ENCODE measurements at regions not wholly inside any gene's neighbourhood (a gene's known extent, or its start where the extent isn't known, plus 50 kb on each side); places are given as distances from the start of the nearest gene placed in this dataset.
"Not testable (repeated sequence)": the region's sequence is repeated elsewhere in the genome, so short reads cannot be mapped to it uniquely, and the experiment has no call there.

DNA sequence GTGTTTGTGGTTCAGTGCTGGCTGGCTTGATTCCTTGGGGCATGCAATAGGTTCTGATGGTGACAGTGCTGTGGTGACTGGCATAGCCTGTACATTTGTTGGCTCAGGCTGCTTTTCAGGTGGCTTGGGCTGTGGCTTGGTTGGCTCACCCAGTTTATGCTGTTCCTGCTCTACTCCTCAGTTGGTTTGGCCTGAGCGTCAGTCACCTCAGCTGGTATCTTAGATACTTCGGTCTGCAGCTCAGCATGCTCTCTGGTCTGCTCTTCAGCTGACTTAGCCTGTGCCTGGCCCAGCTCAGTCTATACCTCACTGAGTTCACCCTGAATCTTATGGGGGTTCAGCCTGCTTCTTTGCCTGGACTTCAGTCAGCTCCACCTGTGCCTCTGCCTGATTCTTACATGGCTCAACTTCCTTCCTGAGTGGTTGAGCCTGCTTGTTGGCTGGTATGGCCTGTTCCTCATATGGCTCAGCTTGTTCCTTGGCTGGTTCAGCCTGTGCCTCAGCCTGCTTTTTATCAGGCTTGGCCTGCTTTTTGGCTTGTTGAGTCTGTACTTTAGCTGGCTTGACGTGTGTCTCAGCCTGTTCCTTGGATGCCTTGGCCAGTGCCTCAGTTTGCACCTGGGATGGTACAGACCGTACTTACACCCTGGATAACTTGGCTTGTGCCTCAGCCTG is 170.6 kb downstream of the MSN start:
- peaks cover 2% of the 10 kb centered on the region for H3K9me3 Mint-ChIP-seq
- no peaks in the 10 kb centered on the region for H3K4me1 Mint-ChIP-seq
- Histone ChIP-seq H3K4me2 (no peak overlapping the region), H3K27me3 (no peaks in the 10 kb centered on the region), H2AFZ (replicated peaks) (no peak overlapping the region), H3K27ac (no peak overlapping the region), H4K20me1 (ENCODE audit: low read depth) (no peaks in the 10 kb centered on the region), H3K4me1 (no peaks in the 10 kb centered on the region), H3K9ac (no peak overlapping the region), H3F3A (ENCODE audit: low read depth) (no peaks in the 10 kb centered on the region), H3K4me3 (no peak overlapping the region), H3K9me3 (ENCODE audit: low read depth) (no peaks in the 10 kb centered on the region), H3K79me2 (ENCODE audit: low read depth) (no peaks in the 10 kb centered on the region), H3K36me3 (no peaks in the 10 kb centered on the region)
- H3K36me3 Mint-ChIP-seq: no peaks in the 10 kb centered on the region
- TF ChIP-seq EZH2 (IDR thresholded peaks at IDR 0.05) (no peak), EZH2phosphoT487 (IDR thresholded peaks at IDR 0.05) (no peak)
- TF ChIP-seq, protein P1, sequence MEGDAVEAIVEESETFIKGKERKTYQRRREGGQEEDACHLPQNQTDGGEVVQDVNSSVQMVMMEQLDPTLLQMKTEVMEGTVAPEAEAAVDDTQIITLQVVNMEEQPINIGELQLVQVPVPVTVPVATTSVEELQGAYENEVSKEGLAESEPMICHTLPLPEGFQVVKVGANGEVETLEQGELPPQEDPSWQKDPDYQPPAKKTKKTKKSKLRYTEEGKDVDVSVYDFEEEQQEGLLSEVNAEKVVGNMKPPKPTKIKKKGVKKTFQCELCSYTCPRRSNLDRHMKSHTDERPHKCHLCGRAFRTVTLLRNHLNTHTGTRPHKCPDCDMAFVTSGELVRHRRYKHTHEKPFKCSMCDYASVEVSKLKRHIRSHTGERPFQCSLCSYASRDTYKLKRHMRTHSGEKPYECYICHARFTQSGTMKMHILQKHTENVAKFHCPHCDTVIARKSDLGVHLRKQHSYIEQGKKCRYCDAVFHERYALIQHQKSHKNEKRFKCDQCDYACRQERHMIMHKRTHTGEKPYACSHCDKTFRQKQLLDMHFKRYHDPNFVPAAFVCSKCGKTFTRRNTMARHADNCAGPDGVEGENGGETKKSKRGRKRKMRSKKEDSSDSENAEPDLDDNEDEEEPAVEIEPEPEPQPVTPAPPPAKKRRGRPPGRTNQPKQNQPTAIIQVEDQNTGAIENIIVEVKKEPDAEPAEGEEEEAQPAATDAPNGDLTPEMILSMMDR (IDR thresholded peaks at IDR 0.05): no peak
- no peak overlapping the region for H3K4me3 Mint-ChIP-seq
- peaks cover 2% of the 10 kb centered on the region for H3K27me3 Mint-ChIP-seq (ENCODE audit: insufficient read depth, low read depth)
- H3K27ac Mint-ChIP-seq: no peak overlapping the region
- no peak for DNase-seq (ENCODE audit: low spot score)

DNA sequence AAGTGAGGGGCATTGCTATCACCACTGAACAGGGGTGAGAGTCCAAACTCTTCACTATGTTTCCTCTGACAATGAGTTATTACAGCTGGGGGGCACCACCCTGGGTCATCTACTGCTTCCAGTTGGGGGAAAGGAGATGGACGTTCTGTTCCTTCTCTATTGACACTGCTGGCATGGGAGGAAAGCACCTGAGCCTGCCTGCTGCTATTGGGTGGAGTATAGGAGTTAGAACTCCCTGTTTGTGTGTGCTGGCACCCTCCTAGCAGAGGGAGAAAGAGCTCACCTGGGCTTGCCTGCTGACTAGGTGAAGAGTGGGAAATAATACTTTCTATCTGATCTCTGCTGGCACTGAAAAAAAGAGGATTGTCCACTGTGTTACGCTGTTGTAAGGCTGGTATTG is 163.8 kb downstream of the MSN start:
- H4K20me1 ChIP-seq (ENCODE audit: low read depth): no peaks in the 10 kb centered on the region
- H3F3A ChIP-seq (ENCODE audit: low read depth): no peaks in the 10 kb centered on the region
- H3K4me1 Mint-ChIP-seq: no peaks in the 10 kb centered on the region
- peaks cover 3% of the 10 kb centered on the region for H3K9me3 Mint-ChIP-seq
- H3K27me3 Mint-ChIP-seq (ENCODE audit: insufficient read depth, low read depth): no peaks in the 10 kb centered on the region
- no peaks in the 10 kb centered on the region for H3K27me3 ChIP-seq
- H3K4me3 ChIP-seq: no peak overlapping the region
- H3K27ac ChIP-seq: no peak overlapping the region
- DNase-seq (ENCODE audit: low spot score): no peak
- H2AFZ ChIP-seq (replicated peaks): no peak overlapping the region
- no peak overlapping the region for H3K9ac ChIP-seq
- H3K27ac Mint-ChIP-seq: no peak overlapping the region
- H3K79me2 ChIP-seq (ENCODE audit: low read depth): no peaks in the 10 kb centered on the region
- no peak overlapping the region for H3K4me3 Mint-ChIP-seq
- H3K36me3 ChIP-seq: no peaks in the 10 kb centered on the region
- H3K9me3 ChIP-seq (ENCODE audit: low read depth): no peaks in the 10 kb centered on the region
- no peaks in the 10 kb centered on the region for H3K36me3 Mint-ChIP-seq
- H3K4me2 ChIP-seq: no peak overlapping the region
- H3K4me1 ChIP-seq: no peaks in the 10 kb centered on the region
- TF ChIP-seq, protein P1 (IDR thresholded peaks at IDR 0.05): no peak
- TF ChIP-seq EZH2 (IDR thresholded peaks at IDR 0.05) (no peak), EZH2phosphoT487 (IDR thresholded peaks at IDR 0.05) (no peak)

DNA sequence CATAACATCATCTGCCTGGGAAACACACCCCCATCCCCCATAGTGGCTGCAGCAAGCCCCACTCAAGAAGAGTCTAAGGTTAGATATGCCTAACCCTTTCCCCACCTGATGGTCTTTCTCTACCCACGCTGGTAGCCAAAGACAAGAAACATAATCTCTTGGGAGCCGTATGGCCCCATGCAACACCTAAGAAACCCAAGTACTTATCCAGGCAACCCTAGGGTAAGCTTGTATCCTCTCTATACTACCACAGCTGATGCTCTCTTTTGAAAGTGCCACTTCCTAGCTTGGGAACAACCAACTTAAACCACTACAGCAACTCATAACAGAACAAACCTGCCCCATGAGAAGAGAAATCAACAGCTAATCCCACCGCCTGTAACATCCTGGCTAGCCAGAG is 161.1 kb downstream of the MSN start:
- no peaks in the 10 kb centered on the region for H3K36me3 ChIP-seq
- no peak overlapping the region for H3K27ac ChIP-seq
- H4K20me1 ChIP-seq (ENCODE audit: low read depth): no peaks in the 10 kb centered on the region
- no peak overlapping the region for H2AFZ ChIP-seq (replicated peaks)
- H3K27me3 Mint-ChIP-seq (ENCODE audit: insufficient read depth, low read depth): no peaks in the 10 kb centered on the region
- H3K4me3 ChIP-seq: no peak overlapping the region
- no peaks in the 10 kb centered on the region for H3K27me3 ChIP-seq
- no peaks in the 10 kb centered on the region for H3K4me1 ChIP-seq
- H3K9ac ChIP-seq: no peak overlapping the region
- no peak overlapping the region for H3K27ac Mint-ChIP-seq
- DNase-seq (ENCODE audit: low spot score): no peak
- no peaks in the 10 kb centered on the region for H3K9me3 ChIP-seq (ENCODE audit: low read depth)
- no peaks in the 10 kb centered on the region for H3K36me3 Mint-ChIP-seq
- H3K4me2 ChIP-seq: no peak overlapping the region
- no peaks in the 10 kb centered on the region for H3K79me2 ChIP-seq (ENCODE audit: low read depth)
- H3F3A ChIP-seq (ENCODE audit: low read depth): no peaks in the 10 kb centered on the region
- no peaks in the 10 kb centered on the region for H3K4me1 Mint-ChIP-seq
- no peak overlapping the region for H3K4me3 Mint-ChIP-seq
- TF ChIP-seq, protein P1 (IDR thresholded peaks at IDR 0.05): no peak
- TF ChIP-seq EZH2phosphoT487 (IDR thresholded peaks at IDR 0.05) (no peak), EZH2 (IDR thresholded peaks at IDR 0.05) (no peak)
- peaks cover 6% of the 10 kb centered on the region for H3K9me3 Mint-ChIP-seq

DNA sequence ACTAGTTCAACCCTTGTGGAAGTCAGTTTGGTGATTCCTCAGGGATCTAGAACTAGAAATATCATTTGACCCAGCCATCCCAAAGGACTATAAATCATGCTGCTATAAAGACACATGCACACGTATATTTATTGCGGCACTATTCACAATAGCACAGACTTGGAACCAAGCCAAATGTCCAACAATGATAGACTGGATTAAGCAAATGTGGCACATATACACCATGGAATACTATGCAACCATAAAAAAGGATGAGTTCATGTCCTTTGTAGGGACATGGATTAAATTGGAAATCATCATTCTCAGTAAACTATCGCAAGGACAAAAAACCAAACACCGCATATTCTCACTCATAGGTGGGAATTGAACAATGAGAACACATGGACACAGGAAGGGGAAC is 157.8 kb downstream of the MSN start:
- H3K9me3 Mint-ChIP-seq; H3K27ac ChIP-seq; H3K4me3 Mint-ChIP-seq; H3K4me2 ChIP-seq; H3K27me3 Mint-ChIP-seq (ENCODE audit: insufficient read depth, low read depth); H2AFZ ChIP-seq (replicated peaks); H3K9ac ChIP-seq; H3K36me3 ChIP-seq; H3K9me3 ChIP-seq (ENCODE audit: low read depth); H3K4me3 ChIP-seq; H3K4me1 Mint-ChIP-seq; H4K20me1 ChIP-seq (ENCODE audit: low read depth); H3K36me3 Mint-ChIP-seq; H3K27me3 ChIP-seq; DNase-seq (ENCODE audit: low spot score); H3K79me2 ChIP-seq (ENCODE audit: low read depth); H3K27ac Mint-ChIP-seq; H3F3A ChIP-seq (ENCODE audit: low read depth); H3K4me1 ChIP-seq: not testable (repeated sequence)

All from neural progenitor cell (in vitro differentiated cells).